Caco-2 (cell line): ENCODE measurements at regions not wholly inside any gene's neighbourhood (a gene's known extent, or its start where the extent isn't known, plus 50 kb on each side); places are given as distances from the start of the nearest gene placed in this dataset.

ENCODE experiments used
- BruUV-seq: library from RNA; stranded (reverse); fragments of 400-500 nt; replicated peaks from 2 replicates; lab custom pipeline; 2021; lab: Mats Ljungman, UMichigan
- CTCF ChIA-PET: fragments of 300-600 bp; sonication (Branson Sonifier 250); formaldehyde crosslinking; loops from one replicate; lab custom pipeline; 2022; ENCODE audit warnings: antibody characterized with exemption; lab: Charles Lee
- POLR2A ChIA-PET: fragments of 300-600 bp; sonication (Branson Sonifier 250); formaldehyde crosslinking; loops from one replicate; lab custom pipeline; 2022; ENCODE audit warnings: antibody characterized with exemption; lab: Charles Lee
- DNase-seq, 2 experiments: peaks; one replicate each; pipeline versions ENCODE4 v3.0.0 to v3.0.0-alpha.2; 2020 to 2022
- H3K27me3 ChIP-seq: replicated peaks from 2 replicates; pipeline ENCODE4 v1.6.0; 2011; ENCODE audit warnings: low read length; ENCODE audit not compliant: control insufficient read depth, insufficient read depth
- H3K36me3 ChIP-seq: 2 replicates; pipeline ENCODE4 v1.5.1; 2011; ENCODE audit warnings: low read length; ENCODE audit not compliant: control insufficient read depth, insufficient read depth
- H3K4me1 ChIP-seq: fragments of 250-450 bp; sonication (Bioruptor Pico); 2 replicates; pipeline ENCODE4 v1.5.1; 2020; ENCODE audit warnings: mild to moderate bottlenecking
- H3K4me3 ChIP-seq: 2 replicates; pipeline ENCODE4 v1.5.1; 2011; ENCODE audit warnings: low read depth, mild to moderate bottlenecking, control low read depth, low read length
- H3K9me3 ChIP-seq: fragments of 250-450 bp; sonication (Bioruptor Pico); 2 replicates; pipeline ENCODE4 v1.5.1; 2020; ENCODE audit warnings: mild to moderate bottlenecking, moderate library complexity
- H3K27ac Mint-ChIP-seq: one replicate; pipeline ENCODE4 v1.8.0; 2022; ENCODE audit warnings: mixed read lengths; ENCODE audit not compliant: unreplicated experiment
- H3K27me3 Mint-ChIP-seq: one replicate; pipeline ENCODE4 v1.8.0; 2022; ENCODE audit warnings: mixed read lengths; ENCODE audit not compliant: insufficient read depth, unreplicated experiment
- H3K36me3 Mint-ChIP-seq: one replicate; pipeline ENCODE4 v1.8.0; 2022; ENCODE audit warnings: mild to moderate bottlenecking, mixed read lengths; ENCODE audit not compliant: insufficient read depth, unreplicated experiment
- H3K4me1 Mint-ChIP-seq: one replicate; pipeline ENCODE4 v1.8.0; 2022; ENCODE audit warnings: low read depth, mixed read lengths; ENCODE audit not compliant: unreplicated experiment
- H3K4me3 Mint-ChIP-seq: one replicate; pipeline ENCODE4 v1.8.0; 2022; ENCODE audit warnings: mild to moderate bottlenecking, moderate library complexity, mixed read lengths; ENCODE audit not compliant: unreplicated experiment
- H3K9me3 Mint-ChIP-seq: one replicate; pipeline ENCODE4 v1.8.0; 2022; ENCODE audit warnings: mixed read lengths; ENCODE audit not compliant: unreplicated experiment
- CTCF ChIP-seq, 2 experiments: fragments of 200-600 bp in 1 of 2; IDR thresholded peaks; 1 replicate in 1 of 2; 2 replicates in 1 of 2; pipeline versions ENCODE4 v1.5.1 to v1.8.0; 2011 to 2022; ENCODE audit warnings: antibody characterized with exemption in 1 of 2, control low read depth in 1 of 2, inconsistent platforms in 1 of 2, low read depth in 1 of 2, low read length in 1 of 2, mild to moderate bottlenecking in 1 of 2, moderate library complexity in 1 of 2; ENCODE audit not compliant: insufficient read depth in 1 of 2, severe bottlenecking in 1 of 2, unreplicated experiment in 1 of 2
- intact Hi-C: fragments of 100-400 bp; cut with micrococcal nuclease; formaldehyde crosslinking; loops from one replicate; pipeline ENCODE4 v1.10.0; 2022; ENCODE audit not compliant: unreplicated experiment

GRCh38 chr3:170790647-170791046 is 79.3 kb downstream of the RPL22L1 start:
- ChIA-PET CTCF (no interaction called here), POLR2A (no interaction called here)
- Histone ChIP-seq H3K36me3 (no peaks in the 10 kb centered on the region), H3K4me1 (no peaks in the 10 kb centered on the region), H3K9me3 (no peaks in the 10 kb centered on the region), H3K4me3 (no peak overlapping the region), H3K27me3 (no peaks in the 10 kb centered on the region)
- H3K27me3 Mint-ChIP-seq: peaks cover 5% of the 10 kb centered on the region
- no peaks in the 10 kb centered on the region for H3K9me3 Mint-ChIP-seq
- no peak for DNase-seq
- no peak overlapping the region for H3K27ac Mint-ChIP-seq
- H3K4me1 Mint-ChIP-seq: peaks cover under 1% of the 10 kb centered on the region
- no TSS peak for BruUV-seq
- intact Hi-C loops: no loop called here
- no peak for TF ChIP-seq CTCF (IDR thresholded peaks at IDR 0.05; ENCODE audit: insufficient read depth in 1 of 2, low read depth in 1 of 2, low read length in 1 of 2, severe bottlenecking in 1 of 2, unreplicated experiment in 1 of 2)
- no peak overlapping the region for H3K4me3 Mint-ChIP-seq
- H3K36me3 Mint-ChIP-seq: no peaks in the 10 kb centered on the region

- H3K4me1 ChIP-seq: no peaks in the 10 kb centered on the region
- CTCF ChIA-PET: no interaction called here
- intact Hi-C loops: no loop called here
- H3K9me3 ChIP-seq: 0 out of 2 replicates have a peak, but pooled peaks cover 4% of the 10 kb centered on the region
- no peak overlapping the region for H3K27ac Mint-ChIP-seq
- no peak for DNase-seq
- TF ChIP-seq CTCF (IDR thresholded peaks at IDR 0.05; ENCODE audit: insufficient read depth in 1 of 2, low read depth in 1 of 2, low read length in 1 of 2, severe bottlenecking in 1 of 2, unreplicated experiment in 1 of 2): no peak
- H3K4me1 Mint-ChIP-seq: peaks cover 6% of the 10 kb centered on the region
- H3K27me3 Mint-ChIP-seq: peaks cover 10% of the 10 kb centered on the region
- H3K4me3 ChIP-seq: no peak overlapping the region
- H3K27me3 ChIP-seq: no peaks in the 10 kb centered on the region
- H3K36me3 Mint-ChIP-seq: no peaks in the 10 kb centered on the region
- no TSS peak for BruUV-seq
- no peaks in the 10 kb centered on the region for H3K36me3 ChIP-seq
- POLR2A ChIA-PET: no interaction called here
- H3K9me3 Mint-ChIP-seq: no peaks in the 10 kb centered on the region
- no peak overlapping the region for H3K4me3 Mint-ChIP-seq
These were observed 82.5 kb downstream of the RPL22L1 start for GRCh38 chr3:170787464-170787863.

- 0 out of 2 replicates have a peak, but pooled peaks cover 4% of the 10 kb centered on the region for H3K9me3 ChIP-seq
These were observed 84.5 kb downstream of the RPL22L1 start for GRCh38 chr3:170785454-170785853.

More at GRCh38 chr3:170785454-170785853, 84.5 kb downstream of the RPL22L1 start:
- Histone ChIP-seq H3K36me3 (no peaks in the 10 kb centered on the region), H3K27me3 (no peaks in the 10 kb centered on the region), H3K4me3 (no peak overlapping the region), H3K4me1 (no peaks in the 10 kb centered on the region)
- no peak for TF ChIP-seq CTCF (IDR thresholded peaks at IDR 0.05; ENCODE audit: insufficient read depth in 1 of 2, low read depth in 1 of 2, low read length in 1 of 2, severe bottlenecking in 1 of 2, unreplicated experiment in 1 of 2)
- no peak overlapping the region for H3K27ac Mint-ChIP-seq
- CTCF ChIA-PET: interaction anchor here (1.1 kb wide), 1 partner anchor 26 kb away, joined by 3 read pairs; no protein-coding TSS in a partner anchor
- DNase-seq: no peak
- H3K27me3 Mint-ChIP-seq: peaks cover 13% of the 10 kb centered on the region
- intact Hi-C loops: no loop called here
- H3K36me3 Mint-ChIP-seq: no peaks in the 10 kb centered on the region
- no peak overlapping the region for H3K4me3 Mint-ChIP-seq
- H3K9me3 Mint-ChIP-seq: no peaks in the 10 kb centered on the region
- POLR2A ChIA-PET: no interaction called here
- BruUV-seq: no TSS peak
- H3K4me1 Mint-ChIP-seq: peaks cover 6% of the 10 kb centered on the region
